ENCODE measurements at regions not wholly inside any gene's neighbourhood (a gene's known extent, or its start where the extent isn't known, plus 50 kb on each side); places are given as distances from the start of the nearest gene placed in this dataset.

- TF ChIP-seq MAX (CRISPR knock-in tag; IDR thresholded peaks at IDR 0.05) (no peak), CTCF (IDR thresholded peaks at IDR 0.05) (no peak), ATF6 (CRISPR knock-in tag; IDR thresholded peaks at IDR 0.05) (no peak), ZNF423 (CRISPR knock-in tag; IDR thresholded peaks at IDR 0.05) (no peak), ATF3 (CRISPR knock-in tag; conservative IDR thresholded peaks at IDR 0.05) (no peak), FOXP4 (CRISPR knock-in tag; IDR thresholded peaks at IDR 0.05) (no peak), JUN (CRISPR knock-in tag; IDR thresholded peaks at IDR 0.05) (no peak), TCF7 (CRISPR knock-in tag; IDR thresholded peaks at IDR 0.05; ENCODE audit: low read depth) (no peak), ATF2 (CRISPR knock-in tag; IDR thresholded peaks at IDR 0.05; ENCODE audit: borderline replicate concordance, low read depth) (no peak), CREB1 (CRISPR knock-in tag; IDR thresholded peaks at IDR 0.05) (no peak)
Observed at GRCh38 chr15:96051598-96051997, 278.9 kb upstream of the NR2F2 start.
